ENCODE measurements at regions not wholly inside any gene's neighbourhood (a gene's known extent, or its start where the extent isn't known, plus 50 kb on each side); places are given as distances from the start of the nearest gene placed in this dataset.

DNA sequence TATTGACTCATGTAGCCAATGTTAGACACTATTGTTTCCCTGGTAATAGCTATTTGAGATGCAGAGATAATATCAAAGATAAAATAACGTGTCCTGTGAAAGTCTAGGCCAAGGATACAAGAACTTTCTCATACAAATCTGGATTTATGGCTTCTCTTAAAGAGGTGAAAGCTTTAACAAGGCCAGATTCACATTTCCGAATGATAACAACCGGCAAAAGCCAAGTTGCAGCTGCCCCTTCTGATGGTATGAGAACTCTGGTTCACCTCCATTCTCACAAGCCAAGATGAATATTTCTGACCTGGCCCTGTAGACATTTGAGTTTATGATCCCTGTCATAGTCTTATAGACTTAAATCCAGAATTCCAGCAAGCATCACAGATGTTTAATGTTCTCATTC is 230.4 kb upstream of the ZC3H12C start (continued):
- TF ChIP-seq EZH2phosphoT487 (IDR thresholded peaks at IDR 0.05; ENCODE audit: borderline replicate concordance, low read depth): no peak
- TF ChIP-seq, protein P1, sequence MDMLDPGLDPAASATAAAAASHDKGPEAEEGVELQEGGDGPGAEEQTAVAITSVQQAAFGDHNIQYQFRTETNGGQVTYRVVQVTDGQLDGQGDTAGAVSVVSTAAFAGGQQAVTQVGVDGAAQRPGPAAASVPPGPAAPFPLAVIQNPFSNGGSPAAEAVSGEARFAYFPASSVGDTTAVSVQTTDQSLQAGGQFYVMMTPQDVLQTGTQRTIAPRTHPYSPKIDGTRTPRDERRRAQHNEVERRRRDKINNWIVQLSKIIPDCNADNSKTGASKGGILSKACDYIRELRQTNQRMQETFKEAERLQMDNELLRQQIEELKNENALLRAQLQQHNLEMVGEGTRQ (IDR thresholded peaks at IDR 0.05; ENCODE audit: borderline replicate concordance, low read depth, low read length): no peak
- no peak for TF ChIP-seq SIN3A (IDR thresholded peaks at IDR 0.05; ENCODE audit: borderline replicate concordance, low read depth, low read length)
- TF ChIP-seq RAD21 (IDR thresholded peaks at IDR 0.05; ENCODE audit: low read length): no peak
- TF ChIP-seq TAF1 (IDR thresholded peaks at IDR 0.05; ENCODE audit: borderline replicate concordance, low read depth, low read length): no peak
- no peak for TF ChIP-seq FOSL2 (IDR thresholded peaks at IDR 0.05; ENCODE audit: borderline replicate concordance, low read depth)
- no peak for TF ChIP-seq TCF12 (IDR thresholded peaks at IDR 0.05)
- TF ChIP-seq, protein P2, sequence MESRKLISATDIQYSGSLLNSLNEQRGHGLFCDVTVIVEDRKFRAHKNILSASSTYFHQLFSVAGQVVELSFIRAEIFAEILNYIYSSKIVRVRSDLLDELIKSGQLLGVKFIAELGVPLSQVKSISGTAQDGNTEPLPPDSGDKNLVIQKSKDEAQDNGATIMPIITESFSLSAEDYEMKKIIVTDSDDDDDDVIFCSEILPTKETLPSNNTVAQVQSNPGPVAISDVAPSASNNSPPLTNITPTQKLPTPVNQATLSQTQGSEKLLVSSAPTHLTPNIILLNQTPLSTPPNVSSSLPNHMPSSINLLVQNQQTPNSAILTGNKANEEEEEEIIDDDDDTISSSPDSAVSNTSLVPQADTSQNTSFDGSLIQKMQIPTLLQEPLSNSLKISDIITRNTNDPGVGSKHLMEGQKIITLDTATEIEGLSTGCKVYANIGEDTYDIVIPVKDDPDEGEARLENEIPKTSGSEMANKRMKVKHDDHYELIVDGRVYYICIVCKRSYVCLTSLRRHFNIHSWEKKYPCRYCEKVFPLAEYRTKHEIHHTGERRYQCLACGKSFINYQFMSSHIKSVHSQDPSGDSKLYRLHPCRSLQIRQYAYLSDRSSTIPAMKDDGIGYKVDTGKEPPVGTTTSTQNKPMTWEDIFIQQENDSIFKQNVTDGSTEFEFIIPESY (IDR thresholded peaks at IDR 0.05; ENCODE audit: borderline replicate concordance, low read depth): no peak
- TF ChIP-seq, protein P3, sequence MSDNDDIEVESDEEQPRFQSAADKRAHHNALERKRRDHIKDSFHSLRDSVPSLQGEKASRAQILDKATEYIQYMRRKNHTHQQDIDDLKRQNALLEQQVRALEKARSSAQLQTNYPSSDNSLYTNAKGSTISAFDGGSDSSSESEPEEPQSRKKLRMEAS (IDR thresholded peaks at IDR 0.05; ENCODE audit: low read depth): no peak
- TF ChIP-seq, protein P4, sequence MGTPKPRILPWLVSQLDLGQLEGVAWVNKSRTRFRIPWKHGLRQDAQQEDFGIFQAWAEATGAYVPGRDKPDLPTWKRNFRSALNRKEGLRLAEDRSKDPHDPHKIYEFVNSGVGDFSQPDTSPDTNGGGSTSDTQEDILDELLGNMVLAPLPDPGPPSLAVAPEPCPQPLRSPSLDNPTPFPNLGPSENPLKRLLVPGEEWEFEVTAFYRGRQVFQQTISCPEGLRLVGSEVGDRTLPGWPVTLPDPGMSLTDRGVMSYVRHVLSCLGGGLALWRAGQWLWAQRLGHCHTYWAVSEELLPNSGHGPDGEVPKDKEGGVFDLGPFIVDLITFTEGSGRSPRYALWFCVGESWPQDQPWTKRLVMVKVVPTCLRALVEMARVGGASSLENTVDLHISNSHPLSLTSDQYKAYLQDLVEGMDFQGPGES (IDR thresholded peaks at IDR 0.05; ENCODE audit: low read depth, low read length): no peak

DNA sequence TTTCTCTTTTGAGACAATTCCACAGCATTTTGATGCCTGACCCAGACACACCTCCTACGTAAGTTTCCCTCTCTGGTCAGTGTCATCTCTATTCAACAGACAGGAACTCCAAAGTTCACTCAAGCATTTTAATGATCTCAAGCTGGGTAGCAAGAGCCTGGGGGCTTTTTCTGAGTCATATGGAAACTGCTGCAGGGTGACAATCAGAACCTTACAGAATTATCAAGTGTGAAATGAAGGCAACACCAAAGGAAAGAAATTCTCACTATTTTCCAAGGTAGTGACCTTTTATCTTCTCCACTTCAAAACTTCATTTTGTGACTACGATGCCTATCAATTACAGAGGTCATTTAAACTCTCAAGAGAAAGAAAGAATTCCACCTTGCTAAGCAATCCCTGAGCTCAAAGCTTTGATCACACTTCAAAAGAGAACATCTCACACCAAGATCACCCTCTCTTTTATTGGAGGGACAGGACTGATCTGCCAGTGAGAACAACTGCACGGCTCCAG is 229.0 kb upstream of the ZC3H12C start:
- DNase-seq: no peak
- Histone ChIP-seq H3K36me3 (replicated peaks in 1 of 2; ENCODE audit: control insufficient read depth in 1 of 2, insufficient read depth in 2 of 2, low read length in 1 of 2) (no peaks in the 10 kb centered on the region), H4K20me1 (ENCODE audit: insufficient read depth) (no peaks in the 10 kb centered on the region), H3K9me2 (no peaks in the 10 kb centered on the region), H3K27ac (ENCODE audit: low read depth in 2 of 2, low read length in 1 of 2) (no peak overlapping the region), H3K4me2 (no peak overlapping the region), H3K9me3 (no peaks in the 10 kb centered on the region), H3K27me3 (ENCODE audit: insufficient read depth) (no peaks in the 10 kb centered on the region), H3K4me1 (ENCODE audit: control insufficient read depth in 1 of 2, insufficient read depth in 2 of 2, low read depth in 1 of 2, low read length in 1 of 2) (peaks cover 0 to 11% of the 10 kb centered on the region in 2 experiments; a peak in 1 of 4 replicates), H2AFZ (ENCODE audit: low read depth) (no peak overlapping the region), H3F3A (replicated peaks; ENCODE audit: insufficient read depth) (no peaks in the 10 kb centered on the region), H3K79me2 (ENCODE audit: insufficient read depth) (no peaks in the 10 kb centered on the region), H3K4me3 (ENCODE audit: low read depth in 2 of 2, low read length in 1 of 2) (no peak overlapping the region), H3K9ac (no peak overlapping the region)
- WGBS (ENCODE audit: low lambda C conversion rate): 70% methylated on average over 3 of the region's 3 CpGs
- CTCF ChIA-PET: interaction anchor here (0.8 to 1.6 kb wide), 5 partner anchors 11 to 1166 kb away, joined by 3 to 6 read pairs (median 4); no protein-coding TSS in a partner anchor
- POLR2A ChIA-PET: no interaction called here
- no peak for TF ChIP-seq TEAD4 (IDR thresholded peaks at IDR 0.05; ENCODE audit: borderline replicate concordance, insufficient read depth)
- no peak for TF ChIP-seq RAD21 (IDR thresholded peaks at IDR 0.05; ENCODE audit: low read length)
- TF ChIP-seq RCOR1 (IDR thresholded peaks at IDR 0.05; ENCODE audit: low read length): no peak
- no peak for TF ChIP-seq EZH2phosphoT487 (IDR thresholded peaks at IDR 0.05; ENCODE audit: borderline replicate concordance, low read depth)
- no peak for TF ChIP-seq GABPA (IDR thresholded peaks at IDR 0.05; ENCODE audit: low read depth)
- TF ChIP-seq TCF12 (IDR thresholded peaks at IDR 0.05): no peak
- TF ChIP-seq, protein P4 (IDR thresholded peaks at IDR 0.05; ENCODE audit: low read depth, low read length): no peak
- TF ChIP-seq, protein P5, sequence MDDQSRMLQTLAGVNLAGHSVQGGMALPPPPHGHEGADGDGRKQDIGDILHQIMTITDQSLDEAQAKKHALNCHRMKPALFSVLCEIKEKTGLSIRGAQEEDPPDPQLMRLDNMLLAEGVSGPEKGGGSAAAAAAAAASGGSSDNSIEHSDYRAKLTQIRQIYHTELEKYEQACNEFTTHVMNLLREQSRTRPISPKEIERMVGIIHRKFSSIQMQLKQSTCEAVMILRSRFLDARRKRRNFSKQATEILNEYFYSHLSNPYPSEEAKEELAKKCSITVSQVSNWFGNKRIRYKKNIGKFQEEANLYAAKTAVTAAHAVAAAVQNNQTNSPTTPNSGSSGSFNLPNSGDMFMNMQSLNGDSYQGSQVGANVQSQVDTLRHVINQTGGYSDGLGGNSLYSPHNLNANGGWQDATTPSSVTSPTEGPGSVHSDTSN (IDR thresholded peaks at IDR 0.05): no peak
- TF ChIP-seq FOSL2 (IDR thresholded peaks at IDR 0.05; ENCODE audit: borderline replicate concordance, low read depth): no peak
- no peak for TF ChIP-seq RXRA (IDR thresholded peaks at IDR 0.05; ENCODE audit: borderline replicate concordance, low read depth)
- TF ChIP-seq FOXM1 (IDR thresholded peaks at IDR 0.05; ENCODE audit: low read depth): no peak
- no peak for TF ChIP-seq GATA2 (CRISPR knock-in tag; IDR thresholded peaks at IDR 0.05)
- TF ChIP-seq MXI1 (IDR thresholded peaks at IDR 0.05; ENCODE audit: low read depth, low read length): no peak
- no peak for TF ChIP-seq TAF1 (IDR thresholded peaks at IDR 0.05; ENCODE audit: borderline replicate concordance, low read depth, low read length)
- TF ChIP-seq YY1 (IDR thresholded peaks at IDR 0.05; ENCODE audit: low read depth): no peak
- TF ChIP-seq, protein P6, sequence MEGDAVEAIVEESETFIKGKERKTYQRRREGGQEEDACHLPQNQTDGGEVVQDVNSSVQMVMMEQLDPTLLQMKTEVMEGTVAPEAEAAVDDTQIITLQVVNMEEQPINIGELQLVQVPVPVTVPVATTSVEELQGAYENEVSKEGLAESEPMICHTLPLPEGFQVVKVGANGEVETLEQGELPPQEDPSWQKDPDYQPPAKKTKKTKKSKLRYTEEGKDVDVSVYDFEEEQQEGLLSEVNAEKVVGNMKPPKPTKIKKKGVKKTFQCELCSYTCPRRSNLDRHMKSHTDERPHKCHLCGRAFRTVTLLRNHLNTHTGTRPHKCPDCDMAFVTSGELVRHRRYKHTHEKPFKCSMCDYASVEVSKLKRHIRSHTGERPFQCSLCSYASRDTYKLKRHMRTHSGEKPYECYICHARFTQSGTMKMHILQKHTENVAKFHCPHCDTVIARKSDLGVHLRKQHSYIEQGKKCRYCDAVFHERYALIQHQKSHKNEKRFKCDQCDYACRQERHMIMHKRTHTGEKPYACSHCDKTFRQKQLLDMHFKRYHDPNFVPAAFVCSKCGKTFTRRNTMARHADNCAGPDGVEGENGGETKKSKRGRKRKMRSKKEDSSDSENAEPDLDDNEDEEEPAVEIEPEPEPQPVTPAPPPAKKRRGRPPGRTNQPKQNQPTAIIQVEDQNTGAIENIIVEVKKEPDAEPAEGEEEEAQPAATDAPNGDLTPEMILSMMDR (IDR thresholded peaks at IDR 0.05): no peak
- no peak for TF ChIP-seq JUND (IDR thresholded peaks at IDR 0.05)
- TF ChIP-seq MEF2A (IDR thresholded peaks at IDR 0.05; ENCODE audit: borderline replicate concordance, low read depth): no peak

Measured in SK-N-SH (cell line).